Testis (tissue), 2 donors: ENCODE measurements at regions not wholly inside any gene's neighbourhood (a gene's known extent, or its start where the extent isn't known, plus 50 kb on each side); places are given as distances from the start of the nearest gene placed in this dataset.
A peak's percentile ranks its signal among the peaks of the same experiment; 100 is the strongest.

ENCODE experiments used
- DNase-seq: peaks from one replicate; pipeline ENCODE4 v3.0.0-alpha.2; 2019
- H3K27ac ChIP-seq, 2 donors: fragments of 200-600 bp; sonication (generic); one replicate each; pipeline ENCODE4 v1.5.1; 2019
- H3K27me3 ChIP-seq: fragments of 200-600 bp; sonication (generic); one replicate; pipeline ENCODE4 v1.5.1; 2019
- H3K36me3 ChIP-seq: fragments of 200-600 bp; sonication (generic); one replicate; pipeline ENCODE4 v1.5.1; 2017; ENCODE audit warnings: low read depth; ENCODE audit errors: missing control alignments
- H3K4me1 ChIP-seq: fragments of 200-600 bp; sonication (generic); one replicate; pipeline ENCODE4 v1.5.1; 2019
- H3K4me3 ChIP-seq, 2 donors: fragments of 200-600 bp; sonication (generic); one replicate each; pipeline ENCODE4 v1.5.1; 2017 to 2019
- H3K9me3 ChIP-seq: fragments of 200-600 bp; sonication (generic); one replicate; pipeline ENCODE4 v1.5.1; 2017
- CTCF ChIP-seq, 3 experiments: fragments of 450-650 bp in 2 of 3; fragments of 200-600 bp in 1 of 3; sonication (generic) in 1 of 3; IDR thresholded peaks; one replicate each; pipeline ENCODE4 v1.5.1; 2016 to 2019; ENCODE audit warnings: antibody characterized with exemption in 3 of 3, mild to moderate bottlenecking in 2 of 3, moderate library complexity in 1 of 3
- POLR2A ChIP-seq: fragments of 450-650 bp; IDR thresholded peaks from one replicate; pipeline ENCODE4 v1.6.1; 2017; ENCODE audit warnings: antibody characterized with exemption, mild to moderate bottlenecking, moderate library complexity
- WGBS, 2 donors: methylation state at CpG; one replicate each; pipeline ENCODE4 v1.1.5; 2018; 5-methylcytosine and 5-hydroxymethylcytosine counted together
- intact Hi-C: fragments of 100-400 bp; cut with DNase I; formaldehyde crosslinking; loops from one replicate; pipeline ENCODE4 v1.15.1; 2023; ENCODE audit warnings: low total_unique reads

- no peak for DNase-seq
- no peaks in the 10 kb centered on the region for H3K36me3 ChIP-seq
- TF ChIP-seq CTCF (IDR thresholded peaks at IDR 0.05) (no peak), POLR2A (no peak)
- H3K4me3 ChIP-seq = peak overlapping the region in 1 of 2 donors; percentile 7
- no peaks in the 10 kb centered on the region for H3K4me1 ChIP-seq
- H3K27ac ChIP-seq = no peak overlapping the region
- intact Hi-C loops = no loop called here
- 51 to 70% methylated on average over 14 of the region's 14 CpGs for WGBS, 2 donors
- no peaks in the 10 kb centered on the region for H3K27me3 ChIP-seq
- no peaks in the 10 kb centered on the region for H3K9me3 ChIP-seq
Measured at GRCh38 chr7:33837356-33837851, 67.9 kb upstream of the BMPER start.

DNA sequence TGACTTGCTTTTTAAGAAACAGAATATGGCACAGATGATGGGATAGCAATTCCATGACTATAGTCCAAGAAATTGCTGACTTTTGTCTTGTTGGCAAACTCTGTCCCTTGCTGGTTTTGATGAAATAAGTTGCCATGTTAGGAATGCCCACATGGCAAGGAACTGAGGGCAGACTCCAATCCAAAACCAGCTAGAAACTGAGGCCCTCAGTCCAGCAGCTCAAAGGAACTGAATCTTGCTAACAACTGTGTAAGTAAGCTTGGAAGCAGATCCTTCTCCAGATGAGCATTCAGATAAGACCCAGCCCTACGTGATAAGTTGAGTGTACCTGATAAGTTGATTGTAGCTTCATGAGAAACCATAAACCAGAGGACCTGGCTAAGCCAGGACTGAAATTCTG, 64.3 kb upstream of the BMPER start:
- no peaks in the 10 kb centered on the region for H3K36me3 ChIP-seq
- TF ChIP-seq CTCF (IDR thresholded peaks at IDR 0.05) = no peak
- TF ChIP-seq POLR2A = no peak
- H3K27me3 ChIP-seq = no peaks in the 10 kb centered on the region
- 64 to 81% methylated on average over 1 of the region's 1 CpG for WGBS, 2 donors
- no peak overlapping the region for H3K4me3 ChIP-seq
- no peaks in the 10 kb centered on the region for H3K9me3 ChIP-seq
- DNase-seq = no peak
- intact Hi-C loops = no loop called here
- H3K27ac ChIP-seq = no peak overlapping the region
- peaks cover 1% of the 10 kb centered on the region for H3K4me1 ChIP-seq

DNA sequence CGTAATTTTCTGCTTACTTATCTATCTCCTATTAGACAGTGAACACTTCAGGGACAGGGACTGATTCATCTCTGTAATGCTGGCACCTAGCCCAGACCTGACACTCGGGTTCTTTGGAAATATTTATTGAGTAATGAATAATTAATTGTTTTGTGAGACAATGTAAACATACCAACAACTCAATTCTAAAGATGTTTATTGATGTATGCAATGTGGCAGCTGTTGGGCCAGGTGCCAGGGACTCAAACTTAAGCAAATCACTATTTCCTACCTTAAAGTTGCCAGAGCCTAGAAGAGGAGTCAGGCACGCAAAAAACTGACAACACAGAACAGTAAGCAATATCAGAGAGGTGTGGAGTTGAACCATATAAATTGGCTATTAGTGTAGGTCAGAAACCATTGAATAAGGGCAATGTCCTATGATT, 63.6 kb upstream of the BMPER start:
- no peak overlapping the region for H3K4me3 ChIP-seq
- no peaks in the 10 kb centered on the region for H3K27me3 ChIP-seq
- WGBS, 2 donors = 44 to 53% methylated on average over 3 of the region's 3 CpGs
- H3K4me1 ChIP-seq = peaks cover 4% of the 10 kb centered on the region
- TF ChIP-seq CTCF (IDR thresholded peaks at IDR 0.05) (no peak), POLR2A (no peak)
- no peaks in the 10 kb centered on the region for H3K9me3 ChIP-seq
- DNase-seq = peak; percentile 54
- no peaks in the 10 kb centered on the region for H3K36me3 ChIP-seq
- intact Hi-C loops = no loop called here
- H3K27ac ChIP-seq = no peak overlapping the region

DNA sequence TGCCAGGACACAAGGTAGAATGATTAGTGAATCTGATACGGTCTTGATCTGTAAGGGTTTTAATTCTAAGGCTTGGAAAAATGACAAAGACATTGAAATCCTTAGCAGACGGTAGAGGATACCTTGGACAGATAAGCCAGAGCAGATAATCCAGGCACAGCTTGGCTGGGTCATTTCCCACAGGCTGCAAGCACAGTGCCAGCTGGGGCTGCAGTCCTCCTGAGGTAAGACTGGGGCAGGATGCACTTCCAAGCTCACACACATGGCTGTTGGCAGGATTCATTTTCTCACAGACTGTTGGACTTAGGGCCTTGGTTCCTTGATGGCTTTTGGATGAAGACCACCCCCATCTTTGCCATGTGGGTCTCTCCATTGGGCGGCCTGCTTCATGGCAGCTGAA, 63.2 kb upstream of the BMPER start:
- 76 to 85% methylated on average over 3 of the region's 3 CpGs for WGBS, 2 donors
- DNase-seq = no peak
- no peak for TF ChIP-seq CTCF (IDR thresholded peaks at IDR 0.05)
- TF ChIP-seq POLR2A = no peak

DNA sequence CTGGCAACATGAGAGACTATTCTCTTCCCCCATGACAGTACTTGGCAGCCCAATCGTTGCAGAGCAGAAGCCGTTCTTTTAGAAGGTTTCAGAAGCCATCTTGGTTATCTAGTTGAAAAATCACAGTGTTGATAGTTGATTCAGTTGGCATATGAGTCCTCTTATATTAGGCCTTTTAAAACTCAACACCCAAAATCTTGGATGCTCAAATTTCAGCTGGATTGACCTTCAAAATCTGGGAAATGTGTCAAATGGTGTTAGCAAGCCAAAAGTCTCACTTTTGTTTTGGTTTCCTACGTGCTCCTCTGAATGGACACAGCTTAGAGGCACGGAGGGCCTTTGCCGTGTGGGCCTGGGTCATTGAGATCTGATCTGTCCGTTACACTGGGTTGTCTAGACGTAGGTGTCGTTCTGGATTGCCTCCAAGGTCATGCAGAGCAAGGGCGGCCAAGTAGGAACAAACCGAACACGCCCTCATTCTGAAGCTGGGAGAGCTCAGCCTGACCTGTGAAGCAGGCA, 59.3 kb upstream of the BMPER start:
- intact Hi-C loops = no loop called here
- peaks cover 4% of the 10 kb centered on the region for H3K4me1 ChIP-seq
- H3K27ac ChIP-seq = peak overlapping the region; percentile 21 to 26
- TF ChIP-seq CTCF (IDR thresholded peaks at IDR 0.05) (no peak), POLR2A (no peak)
- peak; percentile 57 for DNase-seq
- H3K9me3 ChIP-seq = no peaks in the 10 kb centered on the region
- WGBS, 2 donors = 22 to 36% methylated on average over 11 of the region's 11 CpGs
- no peak overlapping the region for H3K4me3 ChIP-seq
- H3K27me3 ChIP-seq = no peaks in the 10 kb centered on the region
- no peaks in the 10 kb centered on the region for H3K36me3 ChIP-seq

More for the DNA sequence above, 63.2 kb upstream of the BMPER start:
- no peaks in the 10 kb centered on the region for H3K27me3 ChIP-seq
- no peak overlapping the region for H3K4me3 ChIP-seq
- H3K36me3 ChIP-seq = no peaks in the 10 kb centered on the region
- H3K9me3 ChIP-seq = no peaks in the 10 kb centered on the region
- intact Hi-C loops = no loop called here
- peaks cover 4% of the 10 kb centered on the region for H3K4me1 ChIP-seq
- no peak overlapping the region for H3K27ac ChIP-seq
